ENCODE measurements at regions not wholly inside any gene's neighbourhood (a gene's known extent, or its start where the extent isn't known, plus 50 kb on each side); places are given as distances from the start of the nearest gene placed in this dataset.

DNA sequence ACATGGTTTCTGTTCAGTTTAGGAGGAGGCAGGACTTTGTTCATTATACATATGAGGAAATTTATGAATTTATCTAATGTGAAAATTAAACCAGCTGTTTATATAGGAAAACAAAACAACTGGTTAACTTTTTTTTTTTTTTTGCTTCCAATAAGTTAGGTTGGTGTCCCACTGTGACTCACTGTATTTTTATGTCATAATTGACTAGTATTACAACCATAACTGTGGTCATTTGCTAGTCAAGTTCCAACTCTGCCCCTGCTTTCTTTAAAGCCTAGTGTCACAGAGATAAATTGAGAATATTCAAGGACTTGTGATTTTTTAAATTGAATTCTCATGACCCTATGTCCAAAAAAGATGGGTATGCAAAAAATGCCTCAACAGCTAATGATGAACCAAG lies 227.7 kb downstream of the BCAT1 start:
- no peak for DNase-seq

DNA sequence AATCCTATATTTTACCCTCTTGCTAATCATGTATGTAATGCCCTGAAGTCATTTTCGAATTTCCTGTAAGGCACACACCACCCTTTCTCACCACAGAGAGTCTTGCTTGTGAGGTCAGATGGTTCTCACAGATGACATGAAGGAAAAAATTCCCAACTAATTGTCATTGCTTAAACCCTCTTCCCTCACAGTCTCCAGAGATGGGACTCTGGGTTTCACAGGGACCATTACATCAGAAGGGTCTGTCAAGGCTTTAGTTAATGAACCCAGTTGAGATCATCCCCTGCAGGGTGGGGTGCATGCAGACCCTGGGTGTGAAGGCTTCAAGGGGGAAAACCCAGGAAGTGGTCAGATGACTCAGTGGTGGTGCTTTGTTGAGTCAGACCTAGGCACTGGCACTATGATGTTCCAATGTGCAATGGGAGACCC lies 229.6 kb downstream of the BCAT1 start:
- no peak for DNase-seq

DNA sequence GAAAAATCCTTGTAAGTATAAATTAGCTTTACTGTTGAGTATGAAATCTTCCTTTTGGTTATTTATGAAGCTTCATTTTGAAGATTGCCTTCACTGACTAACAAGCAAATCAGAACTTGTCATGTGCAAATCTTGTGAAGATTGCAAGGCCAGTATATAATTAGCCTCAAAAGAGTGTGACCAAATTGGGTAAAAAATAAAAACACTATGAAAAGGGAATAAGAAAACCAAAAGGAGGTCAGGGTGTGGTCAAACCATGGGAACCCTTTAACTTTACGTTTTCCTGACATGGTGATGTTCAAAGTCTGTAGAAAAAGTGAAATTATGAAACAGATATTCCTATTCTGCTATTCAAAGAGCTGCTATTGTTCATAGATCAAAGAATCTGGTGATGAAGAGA lies 230.3 kb downstream of the BCAT1 start:
- no peak for DNase-seq

DNA sequence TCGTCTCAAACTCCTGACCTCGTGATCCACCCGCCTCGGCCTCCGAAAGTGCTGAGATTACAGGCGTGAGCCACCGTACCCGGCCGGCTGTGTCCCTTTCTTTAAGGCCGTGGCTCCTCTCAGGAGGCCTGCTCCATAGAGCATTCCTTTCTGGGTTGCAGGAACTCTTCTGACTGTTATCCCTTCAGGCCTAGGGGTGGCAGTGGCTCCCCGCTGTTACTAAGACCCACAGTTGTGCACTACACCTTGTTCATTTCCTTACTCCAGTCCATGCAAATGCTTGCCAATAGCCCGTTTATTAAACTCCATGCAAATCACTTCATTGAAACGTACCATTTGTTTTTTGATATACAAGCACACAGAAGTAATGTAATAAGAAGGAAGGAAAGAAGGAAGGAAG lies 234.7 kb downstream of the BCAT1 start:
- no peak for DNase-seq

DNA sequence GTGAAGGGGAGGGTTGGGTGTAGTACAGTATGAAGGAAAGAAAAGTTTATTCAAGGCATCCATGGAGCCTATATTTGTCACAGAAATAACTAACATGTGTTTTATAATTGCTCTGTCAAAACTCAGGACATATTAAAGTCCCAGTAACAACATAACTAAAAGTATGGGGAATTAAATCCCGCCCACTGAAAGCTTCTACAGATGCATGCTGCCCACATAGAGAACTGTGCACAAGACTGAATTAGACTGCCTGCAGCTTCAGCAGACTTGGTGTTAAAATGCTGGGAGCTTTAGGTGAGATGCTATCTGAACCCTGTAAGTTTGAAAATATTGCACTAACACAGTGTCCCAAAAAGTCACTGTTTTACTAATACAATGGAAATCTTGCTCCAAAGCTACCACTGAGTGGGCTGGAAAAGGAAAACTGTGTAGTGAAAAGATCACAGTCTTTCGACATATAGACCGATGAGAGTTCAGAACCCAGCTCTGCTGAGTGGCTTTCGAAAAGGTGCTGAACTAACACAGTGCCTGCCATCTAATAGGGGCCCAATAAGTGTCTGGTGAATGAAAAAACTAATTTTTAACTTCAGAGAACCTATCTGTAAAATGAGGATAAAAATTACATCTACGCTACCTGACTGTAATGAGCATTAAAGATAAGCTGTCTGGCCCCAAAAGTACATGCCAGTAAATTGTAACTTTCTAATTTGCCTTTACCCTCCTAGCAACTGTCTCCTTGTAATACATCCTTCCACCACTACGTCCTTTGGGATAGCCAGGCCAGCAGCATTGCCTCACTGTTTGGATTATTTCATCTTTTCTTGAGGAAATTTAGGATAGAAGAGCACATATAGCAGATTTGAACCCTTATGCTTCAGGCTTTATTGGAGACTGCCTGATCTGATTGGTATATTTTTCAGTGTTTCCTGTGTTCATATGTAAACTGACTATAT lies 237.6 kb downstream of the BCAT1 start:
- DNase-seq = no peak

DNA sequence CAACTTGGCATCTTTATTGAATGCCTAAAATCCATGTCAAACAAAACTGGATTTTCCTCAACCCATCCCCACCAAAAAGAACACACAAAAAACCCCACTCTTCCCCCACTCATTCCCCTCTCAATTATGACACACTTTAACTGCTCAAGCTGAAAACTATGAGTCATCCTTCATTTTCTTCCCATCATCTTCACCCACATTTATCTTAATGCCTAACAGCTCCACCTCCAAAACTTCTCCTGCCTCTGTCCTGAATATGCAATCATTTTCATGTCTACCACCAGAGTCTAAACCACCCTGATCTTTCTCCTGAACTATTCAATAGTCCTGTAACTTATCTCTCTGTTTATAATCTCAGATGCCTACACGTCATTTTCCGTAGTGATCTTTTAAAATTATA lies 239.7 kb downstream of the BCAT1 start:
- DNase-seq = no peak

DNA sequence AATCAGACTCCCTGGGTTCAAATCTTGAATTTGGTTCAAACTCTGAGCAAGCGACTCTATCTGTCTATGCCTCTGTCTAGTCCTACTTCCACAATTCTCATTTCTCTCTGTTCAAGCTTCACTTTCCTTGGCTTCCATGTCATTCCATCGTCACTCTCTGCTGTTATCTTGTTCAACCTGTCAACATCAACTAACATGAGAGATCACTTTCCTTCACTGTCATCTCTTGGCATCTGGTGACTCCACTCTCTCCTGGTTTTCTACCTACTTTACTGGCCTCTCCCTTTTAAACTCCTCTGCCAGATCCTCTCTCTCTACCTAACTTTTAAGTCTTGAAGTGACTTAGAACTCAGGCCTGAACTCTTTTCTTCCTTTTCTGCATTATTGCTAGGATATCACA lies 240.2 kb downstream of the BCAT1 start:
- DNase-seq = no peak

DNA sequence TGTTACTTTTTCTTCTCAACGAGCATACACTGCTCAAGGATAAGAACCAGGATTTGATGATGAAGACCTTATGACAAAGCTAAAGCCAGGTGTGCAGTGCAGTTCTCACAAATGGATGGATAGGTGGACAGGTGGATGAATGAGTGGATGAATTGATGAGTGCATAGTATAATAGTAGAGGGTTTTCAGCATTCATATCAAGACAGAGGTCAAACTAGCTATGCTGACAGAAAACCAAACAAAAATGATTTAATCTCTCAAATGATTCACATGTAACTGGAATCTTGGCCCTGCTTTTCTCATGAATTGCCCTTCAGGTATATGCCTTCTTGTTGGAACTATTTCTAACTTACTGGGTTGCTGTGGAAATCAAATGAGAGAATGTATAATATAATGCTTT lies 240.9 kb downstream of the BCAT1 start:
- no peak for DNase-seq

DNA sequence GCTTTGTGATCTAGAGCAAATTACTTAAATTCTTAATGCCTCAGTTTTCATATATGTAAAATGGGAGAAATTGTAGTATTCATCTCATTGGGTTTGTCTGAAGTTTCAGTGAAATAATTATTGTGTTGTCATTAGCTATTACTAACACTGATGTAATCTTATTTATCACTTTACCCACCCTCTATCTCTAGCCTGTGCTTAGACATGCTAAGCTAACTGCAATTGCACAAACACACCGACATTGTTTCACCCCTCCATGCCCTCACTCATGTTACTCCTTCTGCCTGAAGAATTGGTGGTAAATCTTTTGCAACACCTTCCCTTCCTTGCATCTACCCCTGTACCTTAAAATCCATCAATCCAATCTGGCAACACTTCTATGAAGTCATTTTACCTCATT lies 241.6 kb downstream of the BCAT1 start:
- no peak for DNase-seq

DNA sequence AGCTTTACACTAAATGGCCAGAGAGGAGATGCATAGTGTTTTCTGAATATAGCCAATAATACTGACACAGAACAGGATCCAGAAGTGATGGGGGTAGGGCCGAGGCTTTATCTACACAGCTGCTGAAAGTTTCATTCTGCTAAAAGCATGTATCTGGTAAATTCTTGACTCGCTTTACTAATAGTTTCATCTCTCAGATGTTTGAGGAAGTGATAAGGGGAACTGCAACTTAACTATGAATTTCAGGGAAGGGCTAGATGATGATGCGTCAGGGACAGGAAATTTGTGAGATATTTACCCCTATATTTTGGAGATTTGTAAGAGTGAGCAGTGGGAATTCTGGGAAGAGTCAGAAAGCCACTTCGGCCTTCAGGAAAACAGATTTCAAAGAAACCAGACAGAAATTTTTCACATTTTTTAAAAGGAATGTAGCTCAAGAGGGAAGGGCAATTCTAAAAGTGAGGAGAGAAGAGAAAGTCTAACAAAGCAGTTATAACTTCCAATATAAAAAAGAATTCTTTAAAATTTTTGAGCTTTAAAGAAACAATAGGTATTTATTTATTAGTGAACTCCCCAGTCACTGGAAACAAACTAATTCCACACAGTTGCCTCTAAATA lies 243.1 kb downstream of the BCAT1 start:
- no peak for DNase-seq

DNA sequence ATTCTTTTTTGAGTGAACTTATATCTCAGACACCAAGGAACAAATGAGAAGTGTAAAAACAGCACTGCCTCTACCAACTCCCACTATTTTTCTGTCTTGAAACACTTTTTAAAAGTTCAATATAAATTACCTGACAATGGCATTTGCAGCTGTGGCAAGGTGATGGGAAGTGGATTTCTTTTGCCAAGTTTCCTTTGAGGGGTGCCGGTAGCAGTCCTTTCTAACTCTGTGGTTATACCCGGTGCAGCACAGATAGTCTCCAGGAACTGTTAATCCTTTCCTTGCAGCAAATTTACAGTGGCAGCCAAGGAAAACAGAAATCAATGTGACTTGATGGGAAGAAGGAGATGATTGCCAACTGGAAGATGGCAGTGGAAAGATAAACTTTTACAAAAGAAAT lies 243.7 kb downstream of the BCAT1 start:
- DNase-seq = no peak

DNA sequence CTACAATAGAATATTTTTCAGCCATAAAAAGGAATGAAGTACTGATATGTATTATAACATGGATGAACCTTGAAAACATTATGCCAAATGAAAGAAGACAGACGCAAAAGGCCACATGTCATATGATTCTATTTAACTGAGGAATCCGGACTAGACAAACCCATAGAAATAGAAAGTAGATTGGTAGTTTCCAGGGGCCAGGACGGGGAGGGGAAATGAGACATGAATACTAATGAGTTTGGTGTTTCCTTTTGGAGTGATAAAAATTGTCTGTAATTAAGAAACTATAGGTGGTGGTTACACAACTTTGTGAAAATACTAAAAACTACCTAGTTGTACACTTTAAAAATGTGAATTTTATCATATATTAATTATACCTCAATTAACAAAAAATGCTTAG lies 247.6 kb downstream of the BCAT1 start:
- no peak for DNase-seq

DNA sequence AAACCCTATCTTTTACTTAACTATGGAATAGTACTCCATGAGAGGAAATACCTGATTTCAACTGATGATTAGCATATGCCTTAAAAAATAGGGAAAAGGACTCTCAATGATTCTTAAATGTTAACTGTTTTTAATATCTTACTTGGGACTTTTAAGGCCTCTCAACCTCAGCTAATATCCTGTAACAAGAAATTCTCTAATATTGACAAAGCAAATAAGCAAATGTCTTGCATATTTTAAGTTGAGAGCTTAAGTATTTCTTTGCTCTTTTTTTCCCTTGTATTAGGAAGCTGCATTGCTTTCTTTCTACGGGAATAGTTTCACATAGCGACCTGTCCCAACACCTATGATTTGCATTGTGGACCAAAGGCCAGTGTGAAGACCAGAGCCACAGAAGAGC lies 249.9 kb downstream of the BCAT1 start:
- no peak for DNase-seq

DNA sequence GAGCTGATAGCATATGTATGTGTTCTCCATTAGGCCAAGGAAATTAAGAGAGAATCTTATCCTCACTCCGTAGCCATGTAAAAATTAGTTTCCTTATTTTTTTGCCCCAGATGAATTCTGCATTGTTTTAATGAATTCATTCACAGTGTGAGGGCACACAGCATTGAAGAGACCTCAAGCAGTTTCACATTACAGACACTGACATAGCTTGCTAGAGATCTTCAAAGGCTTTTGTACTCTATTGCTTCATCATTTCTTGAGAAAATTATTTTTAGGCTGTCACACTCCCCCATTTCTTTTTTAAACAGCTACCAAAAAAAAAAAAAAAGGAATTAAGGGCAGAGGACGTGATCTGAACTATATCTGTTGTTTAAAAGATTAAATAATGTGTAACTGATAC lies 251.1 kb downstream of the BCAT1 start:
- DNase-seq = no peak

DNA sequence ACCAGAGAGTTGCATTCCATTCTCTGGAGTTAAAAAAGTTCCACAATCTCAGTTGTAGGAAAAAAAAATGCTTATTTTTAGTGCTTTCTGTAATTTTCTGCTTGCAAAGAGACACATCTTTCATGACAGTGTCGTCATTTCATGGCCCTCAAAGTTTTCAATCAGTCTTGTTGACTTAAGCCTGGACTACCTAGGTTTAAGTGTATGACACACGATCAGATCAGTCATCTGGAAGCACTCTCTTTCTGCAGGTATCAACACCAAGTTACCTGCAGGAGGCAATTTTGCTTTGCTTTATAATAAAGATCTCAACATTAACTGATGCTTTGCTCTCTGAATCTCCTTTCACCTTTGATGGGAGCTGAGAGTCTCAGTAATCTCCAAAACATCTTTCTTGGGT lies 251.6 kb downstream of the BCAT1 start:
- DNase-seq = no peak

DNA sequence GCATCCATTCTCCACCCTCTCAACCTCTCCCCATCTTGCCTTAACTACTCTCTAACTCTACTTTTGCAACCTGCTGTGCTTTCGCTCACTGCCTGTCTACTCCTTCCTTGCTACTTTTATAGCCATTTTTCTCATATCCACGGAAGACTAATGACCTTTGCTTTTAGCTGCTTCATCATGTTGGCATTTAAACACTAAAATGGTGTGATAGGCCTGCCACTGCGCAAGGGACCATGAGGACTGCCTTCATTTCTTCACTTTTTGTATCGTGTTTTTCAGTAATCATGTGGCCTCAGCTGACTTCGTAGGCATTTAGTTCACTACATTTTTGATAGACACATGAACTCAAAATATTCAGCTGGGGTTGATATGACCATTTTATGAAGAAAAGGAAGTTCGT lies 252.1 kb downstream of the BCAT1 start:
- no peak for DNase-seq

DNA sequence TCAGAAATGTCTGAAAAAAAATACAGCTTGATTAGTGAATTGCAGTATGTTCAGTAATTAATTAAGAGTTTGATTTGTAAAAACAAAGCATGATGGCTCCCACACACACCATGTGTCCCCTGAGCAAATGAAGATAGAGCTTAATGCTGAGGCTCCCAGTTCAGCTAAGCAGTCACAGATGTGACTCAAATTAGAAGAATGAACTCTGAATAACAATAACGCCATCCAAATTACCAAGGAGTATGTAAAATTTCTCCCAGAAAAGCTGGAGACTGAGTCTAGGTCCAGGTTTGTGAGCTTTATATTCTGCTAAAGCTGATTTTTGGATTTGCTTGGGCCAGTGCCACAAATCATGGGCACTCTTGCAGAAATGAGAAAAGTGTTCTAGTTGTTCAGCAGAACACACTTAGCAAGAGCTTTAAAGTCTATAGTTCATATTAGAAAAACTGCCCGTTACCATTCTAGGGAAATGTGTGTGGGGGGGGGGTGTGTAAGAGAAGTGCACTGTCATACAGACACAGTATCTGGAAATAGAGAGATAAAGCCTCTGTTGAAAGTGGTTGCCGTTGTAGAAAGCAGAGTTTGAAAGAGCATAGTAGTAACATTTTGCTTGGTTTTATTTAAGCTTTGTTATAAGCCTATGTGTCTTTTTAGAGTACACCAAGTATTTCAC lies 253.1 kb downstream of the BCAT1 start:
- DNase-seq = no peak

DNA sequence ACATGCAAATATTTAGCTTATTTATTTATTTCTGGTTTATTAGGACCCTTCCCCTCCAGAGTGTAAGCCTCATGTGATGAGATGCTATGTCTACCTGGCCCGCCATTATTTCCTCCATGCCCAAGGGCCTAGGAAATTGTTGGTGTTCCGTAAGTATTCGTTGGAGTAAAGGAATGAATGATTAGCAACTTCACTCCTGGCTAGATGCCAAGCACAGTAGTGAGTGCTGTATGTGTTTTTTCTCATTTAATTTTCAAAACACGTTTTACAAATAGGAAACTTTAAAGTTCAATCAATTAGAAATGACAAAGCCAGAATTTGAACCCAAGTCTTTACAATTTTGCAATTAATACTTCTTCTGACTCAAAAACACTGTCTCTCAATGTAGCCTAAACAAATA lies 253.8 kb downstream of the BCAT1 start:
- no peak for DNase-seq

DNA sequence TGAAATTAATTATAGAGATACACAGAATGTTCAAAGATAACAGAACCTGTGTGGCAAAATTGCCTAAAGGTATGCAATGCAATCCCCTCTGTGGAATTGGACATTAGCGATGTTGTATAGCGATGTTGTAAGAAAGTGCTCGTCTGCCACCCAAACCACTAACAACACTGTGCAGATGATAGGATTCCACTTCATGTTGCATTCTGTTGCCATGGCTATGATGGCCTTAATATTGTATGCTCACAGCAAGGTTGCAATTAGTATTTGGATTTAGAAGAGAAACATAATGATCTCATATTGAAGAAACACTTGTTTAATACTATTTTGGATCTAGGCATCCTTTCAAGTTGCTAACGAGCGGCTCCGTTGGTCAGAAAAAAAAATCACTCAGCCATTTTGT lies 260.3 kb downstream of the BCAT1 start:
- DNase-seq = no peak

DNA sequence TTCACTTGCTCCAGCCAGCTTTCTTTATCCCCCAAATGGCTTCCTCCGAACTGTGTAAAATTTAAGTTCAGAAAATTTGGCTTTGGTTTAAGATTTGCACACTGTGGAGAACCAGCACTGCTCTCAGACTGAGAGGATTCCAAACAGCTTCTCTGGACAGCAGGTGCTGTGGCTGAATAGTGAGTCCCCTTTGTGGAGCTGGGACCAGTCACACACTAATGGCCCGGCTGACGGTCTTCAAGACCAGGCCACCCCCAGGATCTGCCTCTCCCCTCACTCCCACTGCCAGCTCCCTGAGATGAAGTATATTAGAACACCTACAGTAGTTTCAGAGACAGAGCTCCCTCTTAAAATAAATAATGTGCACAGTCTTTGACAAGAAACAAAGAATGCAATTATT lies 267.3 kb downstream of the BCAT1 start:
- no peak for DNase-seq

DNA sequence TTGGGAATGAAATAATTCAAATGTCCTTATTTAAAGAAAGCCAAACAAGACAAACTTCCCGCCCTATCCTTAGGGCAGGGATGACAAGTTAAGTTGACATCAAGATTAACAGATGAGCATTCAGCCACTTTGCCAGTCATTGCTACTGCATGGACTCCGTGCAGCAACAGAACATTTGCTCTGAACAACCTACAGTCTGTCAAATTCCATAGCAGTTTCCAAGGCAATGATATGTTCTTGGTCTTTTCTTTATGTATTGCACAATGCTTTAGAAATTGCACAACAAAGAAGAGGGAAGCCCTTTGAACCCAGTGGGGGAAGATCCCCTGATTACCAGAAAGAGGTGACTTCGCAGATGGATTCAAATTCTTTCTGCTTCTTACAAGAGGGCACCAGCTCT lies 269.8 kb downstream of the BCAT1 start:
- DNase-seq = no peak

DNA sequence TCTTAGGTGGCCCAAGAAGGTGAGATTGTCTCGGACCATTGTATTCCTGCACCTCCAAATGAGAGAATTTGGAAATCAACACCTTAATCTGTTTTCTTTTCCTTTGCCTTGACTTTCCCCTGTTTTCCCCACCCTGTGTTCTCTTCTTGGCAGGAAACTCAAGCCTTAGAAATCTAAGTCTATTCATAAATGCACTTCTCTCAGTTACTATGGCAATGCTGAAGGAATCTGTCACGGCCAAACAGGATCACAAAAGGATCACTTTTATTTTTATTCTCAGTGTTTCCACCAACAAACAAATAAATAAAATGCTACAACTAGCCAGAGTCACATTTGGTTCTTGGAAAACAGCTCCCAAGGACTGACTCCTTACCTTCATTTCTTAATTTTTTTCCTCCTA lies 270.5 kb downstream of the BCAT1 start:
- no peak for DNase-seq

DNA sequence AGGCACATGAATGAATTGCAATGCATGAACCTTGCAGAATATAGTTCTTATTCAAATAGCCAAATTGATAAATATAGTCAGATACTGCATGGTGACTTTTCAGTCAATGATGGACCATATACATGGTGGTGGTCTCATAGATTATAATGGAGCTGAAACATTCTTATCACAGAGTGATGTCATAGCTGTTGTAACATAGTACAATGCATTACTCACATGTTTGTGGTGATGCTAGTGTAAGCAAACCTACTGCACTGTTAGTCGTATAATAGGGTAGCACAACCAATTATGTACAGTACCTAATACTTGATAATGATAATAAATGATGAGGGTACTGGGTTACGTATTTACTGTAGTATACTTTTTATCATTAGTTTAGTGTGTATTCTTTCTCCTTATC lies 280.3 kb downstream of the BCAT1 start:
- DNase-seq = no peak

Data from 8988T (cell line).